Psoas muscle (tissue), 7 donors: ENCODE measurements at regions not wholly inside any gene's neighbourhood (a gene's known extent, or its start where the extent isn't known, plus 50 kb on each side); places are given as distances from the start of the nearest gene placed in this dataset.

Source experiments
- ATAC-seq, 4 donors: fragments of 200-7000 bp; cut with Tn5 transposase; one replicate each; pipeline ENCODE4 v1.9.1; 2020; ENCODE audit warnings: moderate library complexity in 3 of 4, mild to moderate bottlenecking in 2 of 4
- DNase-seq, 2 donors: peaks; one replicate each; pipeline ENCODE4 v3.0.0-alpha.2; 2020
- H3K27ac ChIP-seq: fragments of 200-600 bp; one replicate; pipeline ENCODE4 v1.8.0; 2022
- H3K27me3 ChIP-seq, 3 donors: fragments of 200-600 bp in 1 of 3; one replicate each; pipeline versions ENCODE4 v1.6.1 to v1.8.0; 2013 to 2022; ENCODE audit warnings: low read length in 2 of 3, mild to moderate bottlenecking in 2 of 3, moderate library complexity in 1 of 3; ENCODE audit not compliant: insufficient read depth in 3 of 3
- H3K36me3 ChIP-seq, 2 donors: fragments of 200-600 bp in 1 of 2; one replicate each; pipeline versions ENCODE4 v1.6.1 to v1.8.0; 2013 to 2022; ENCODE audit warnings: low read depth in 1 of 2, mild to moderate bottlenecking in 1 of 2, moderate library complexity in 1 of 2; ENCODE audit not compliant: insufficient read depth in 1 of 2
- H3K4me1 ChIP-seq: fragments of 200-600 bp; one replicate; pipeline ENCODE4 v1.8.0; 2022
- H3K4me3 ChIP-seq: fragments of 200-600 bp; one replicate; pipeline ENCODE4 v1.8.0; 2022; ENCODE audit warnings: mild to moderate bottlenecking
- H3K9me3 ChIP-seq: fragments of 200-600 bp; one replicate; pipeline ENCODE4 v1.8.0; 2022
- WGBS, 3 donors: extraction: QIAGEN DNeasy Blood & Tissue Kit; methylation state at CpG; one replicate each; pipeline versions ENCODE4 v1.1.6 to v1.1.7; 2013; 5-methylcytosine and 5-hydroxymethylcytosine counted together
- intact Hi-C, 2 donors: fragments of 100-400 bp; cut with DNase I; formaldehyde crosslinking; loops; one replicate each; pipeline versions ENCODE4 v1.11.0 to v1.14.2; 2022
- TF ChIP-seq, protein P1 (sequence below): fragments of 200-600 bp; IDR thresholded peaks from one replicate; pipeline ENCODE4 v1.8.0; 2022; ENCODE audit warnings: antibody characterized with exemption
- donor health status: healthy with polysubstance abuse.
- donor health status: DM: no; HTN: no; CAD: no; lungs with moderate emphysema.
- donor health status: Bipolar disorder and iron deficiency.
- donor health status: healthy.
- donor health status: DM: yes; HTN: yes; CAD: no.
- donor health status: DM: no; HTN: no; CAD: no.
- donor health status: DM: yes; HTN: yes; CAD: no.

DNA sequence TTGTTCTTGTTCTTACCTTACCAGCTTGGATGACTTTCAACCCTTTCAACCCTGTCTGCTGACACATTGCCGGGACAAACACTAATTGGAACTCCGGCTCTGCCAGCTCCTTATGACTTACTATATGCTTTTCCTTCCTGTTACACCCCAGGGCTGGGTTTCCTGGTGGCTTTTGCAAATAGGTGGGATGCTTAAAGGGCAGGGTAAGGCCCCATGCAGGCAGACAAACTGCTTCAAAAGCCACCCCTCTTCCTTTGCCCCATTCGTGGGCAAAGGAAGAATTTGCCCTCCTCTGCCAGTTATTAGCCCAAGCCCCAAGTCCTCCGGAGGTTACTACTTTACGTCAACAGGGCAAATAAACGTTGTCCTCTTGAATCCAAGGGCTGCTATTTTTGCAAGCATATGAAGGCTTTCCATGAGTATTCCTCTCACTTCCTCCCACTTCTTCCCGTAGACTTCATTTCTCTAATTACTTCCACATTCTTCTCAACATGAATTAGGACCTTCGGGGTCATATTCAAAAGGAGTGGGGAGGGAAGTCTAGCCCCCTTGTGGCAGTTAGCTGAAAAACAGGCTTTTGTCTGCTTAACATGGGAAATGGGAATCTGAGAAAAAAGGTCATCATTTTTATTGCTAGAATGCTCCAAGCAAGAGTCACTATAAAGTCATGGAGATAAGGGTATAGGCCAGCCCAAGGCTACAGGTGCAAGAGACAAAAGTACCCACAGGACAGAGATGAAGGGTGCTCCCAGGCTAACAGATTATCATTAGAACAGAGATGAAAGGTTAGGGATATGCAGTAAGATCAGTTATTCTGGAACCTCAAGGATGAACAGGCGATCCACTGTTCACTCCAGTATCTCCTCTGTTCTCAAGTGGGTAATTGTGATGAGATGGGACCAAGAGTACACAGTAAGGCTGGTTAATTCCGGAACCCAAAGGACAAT, 56.3 kb upstream of the FSTL1 start:
- H3K36me3 ChIP-seq, result no peaks in the 10 kb centered on the region
- no peaks in the 10 kb centered on the region for H3K9me3 ChIP-seq
- WGBS, 3 donors, result 50 to 53% (median 51%) methylated on average over 10 of the region's 10 CpGs
- H3K4me1 ChIP-seq, result no peaks in the 10 kb centered on the region
- H3K27me3 ChIP-seq, result no peaks in the 10 kb centered on the region
- H3K27ac ChIP-seq, result no peak overlapping the region
- H3K4me3 ChIP-seq, result no peak overlapping the region
- ATAC-seq (peak in 2 of 4 donors; percentile 30 to 63), DNase-seq (no peak)
- TF ChIP-seq, protein P1, sequence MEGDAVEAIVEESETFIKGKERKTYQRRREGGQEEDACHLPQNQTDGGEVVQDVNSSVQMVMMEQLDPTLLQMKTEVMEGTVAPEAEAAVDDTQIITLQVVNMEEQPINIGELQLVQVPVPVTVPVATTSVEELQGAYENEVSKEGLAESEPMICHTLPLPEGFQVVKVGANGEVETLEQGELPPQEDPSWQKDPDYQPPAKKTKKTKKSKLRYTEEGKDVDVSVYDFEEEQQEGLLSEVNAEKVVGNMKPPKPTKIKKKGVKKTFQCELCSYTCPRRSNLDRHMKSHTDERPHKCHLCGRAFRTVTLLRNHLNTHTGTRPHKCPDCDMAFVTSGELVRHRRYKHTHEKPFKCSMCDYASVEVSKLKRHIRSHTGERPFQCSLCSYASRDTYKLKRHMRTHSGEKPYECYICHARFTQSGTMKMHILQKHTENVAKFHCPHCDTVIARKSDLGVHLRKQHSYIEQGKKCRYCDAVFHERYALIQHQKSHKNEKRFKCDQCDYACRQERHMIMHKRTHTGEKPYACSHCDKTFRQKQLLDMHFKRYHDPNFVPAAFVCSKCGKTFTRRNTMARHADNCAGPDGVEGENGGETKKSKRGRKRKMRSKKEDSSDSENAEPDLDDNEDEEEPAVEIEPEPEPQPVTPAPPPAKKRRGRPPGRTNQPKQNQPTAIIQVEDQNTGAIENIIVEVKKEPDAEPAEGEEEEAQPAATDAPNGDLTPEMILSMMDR, result peak; percentile 53
- intact Hi-C loops, result loop anchor here in 1 of 2 donors (2.0 to 5.0 kb wide), 2 partner anchors 88 to 265 kb away; no protein-coding TSS in a partner anchor

DNA sequence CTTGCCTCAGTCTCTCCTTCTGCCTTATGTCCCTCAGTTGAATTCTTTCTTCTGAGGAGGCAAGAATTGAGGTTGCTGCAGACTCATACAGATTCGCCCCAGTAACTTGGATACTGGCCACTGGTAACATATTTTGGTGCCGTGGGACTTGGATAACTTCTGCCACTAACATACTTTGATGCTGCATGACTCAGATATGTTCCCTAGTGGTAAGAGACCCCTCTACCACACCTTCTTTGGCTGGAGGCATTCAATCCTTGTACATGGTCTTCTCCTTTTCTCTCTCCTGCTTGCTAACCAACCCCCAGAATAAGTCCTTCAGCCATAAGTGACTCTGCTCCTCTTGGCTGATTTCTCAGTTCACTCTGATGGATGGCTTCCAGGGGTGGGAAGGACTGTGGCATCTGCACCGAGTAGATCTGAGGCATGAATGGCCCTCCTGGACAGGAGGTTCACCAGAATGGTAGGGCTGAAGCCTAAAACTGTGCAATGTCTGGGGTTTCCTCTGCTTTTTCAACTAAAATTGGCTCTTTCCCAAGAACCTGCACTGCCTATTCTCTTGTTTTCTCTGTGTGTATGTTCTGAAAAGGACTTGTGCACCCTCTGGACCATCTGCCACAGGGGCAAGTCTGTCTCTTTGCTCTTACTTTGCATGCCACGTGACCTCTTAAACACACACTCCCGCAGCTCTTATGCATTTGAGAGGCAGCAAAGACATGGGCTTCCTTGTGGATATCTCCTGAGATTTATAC, 55.5 kb upstream of the FSTL1 start:
- H3K27ac ChIP-seq, result no peak overlapping the region
- intact Hi-C loops, result loop anchor here in 1 of 2 donors (2.0 to 5.0 kb wide), 2 partner anchors 87 to 264 kb away; no protein-coding TSS in a partner anchor

DNA sequence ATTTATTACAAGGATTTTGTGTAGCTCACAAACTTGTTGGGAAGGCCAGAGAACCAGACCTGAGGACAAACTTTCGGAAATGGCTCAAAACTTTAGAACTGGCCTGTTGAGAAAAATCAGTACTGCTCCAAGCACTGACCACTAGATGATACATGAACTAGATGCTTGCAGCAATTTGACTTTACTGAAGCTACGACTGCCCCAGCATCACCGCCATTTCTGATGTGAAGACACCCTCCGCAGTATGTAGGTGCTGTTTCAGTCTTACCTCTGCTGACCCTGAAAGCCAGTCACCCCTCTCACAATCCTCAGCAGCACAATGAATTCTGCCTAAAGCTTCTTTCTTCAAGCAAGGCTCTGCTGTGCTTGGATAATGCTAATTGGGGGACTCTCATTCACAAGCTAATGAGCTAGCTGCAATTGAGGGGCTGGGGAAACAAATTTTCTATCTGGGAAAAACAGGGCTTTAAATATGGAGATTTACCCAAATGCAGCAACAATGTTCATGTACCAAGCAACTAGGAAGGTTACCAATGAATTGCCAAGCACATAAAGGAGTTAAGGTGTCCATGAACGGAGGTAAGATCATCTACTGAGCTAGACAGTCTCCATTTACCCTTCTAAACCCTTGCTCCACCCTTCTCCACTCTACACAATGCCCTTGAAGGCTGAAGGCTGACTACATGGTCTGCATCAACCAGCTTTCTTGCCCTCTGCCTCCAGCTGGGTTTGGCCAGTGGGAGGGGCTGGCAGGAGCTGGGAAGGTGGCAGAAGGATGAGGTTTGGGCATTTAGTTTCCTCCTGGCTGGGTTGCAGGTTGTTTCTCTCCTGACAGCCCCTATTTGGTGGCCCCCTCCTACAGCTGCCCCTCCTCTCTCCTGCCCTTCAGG, 53.2 kb upstream of the FSTL1 start:
- WGBS, 3 donors, result 87 to 94% (median 89%) methylated on average over 5 of the region's 5 CpGs
- no peak overlapping the region for H3K4me3 ChIP-seq
- no peaks in the 10 kb centered on the region for H3K9me3 ChIP-seq
- no peaks in the 10 kb centered on the region for H3K4me1 ChIP-seq
- TF ChIP-seq, protein P1, result no peak
- no peak overlapping the region for H3K27ac ChIP-seq
- no peak for DNase-seq
- intact Hi-C loops, result no loop called here
- no peaks in the 10 kb centered on the region for H3K27me3 ChIP-seq
- H3K36me3 ChIP-seq, result no peaks in the 10 kb centered on the region
- ATAC-seq, result no peak

More for the DNA sequence above, 55.5 kb upstream of the FSTL1 start:
- TF ChIP-seq, protein P1, result no peak
- Histone ChIP-seq H3K36me3 (no peaks in the 10 kb centered on the region), H3K27me3 (no peaks in the 10 kb centered on the region), H3K4me1 (no peaks in the 10 kb centered on the region), H3K4me3 (no peak overlapping the region), H3K9me3 (no peaks in the 10 kb centered on the region)
- 38 to 49% (median 40%) methylated on average over 5 of the region's 5 CpGs for WGBS, 3 donors
- ATAC-seq (no peak), DNase-seq (no peak)

DNA sequence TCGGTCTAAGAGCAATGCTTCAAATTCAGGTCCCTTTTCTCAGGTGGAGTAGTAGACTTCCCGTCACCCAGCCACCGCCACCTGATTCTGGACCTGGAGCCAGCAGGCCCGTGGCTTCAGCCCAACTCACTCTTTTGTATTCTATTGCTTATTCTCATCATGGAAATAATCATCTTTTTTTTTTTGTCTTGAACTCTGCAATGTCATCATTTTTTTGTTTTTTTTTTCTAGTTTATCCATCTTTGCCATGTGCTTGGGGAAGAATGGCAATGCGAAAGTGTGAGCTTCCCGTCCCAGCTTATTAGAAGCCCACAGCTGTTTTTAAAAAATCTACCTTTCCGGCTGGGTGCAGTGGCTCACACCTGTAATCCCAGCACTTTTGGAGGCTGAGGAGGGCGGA, 51.3 kb upstream of the FSTL1 start:
- TF ChIP-seq, protein P1, result no peak
- Histone ChIP-seq H3K27me3 (no peaks in the 10 kb centered on the region), H3K36me3 (no peaks in the 10 kb centered on the region), H3K9me3 (no peaks in the 10 kb centered on the region), H3K4me1 (no peaks in the 10 kb centered on the region), H3K27ac (no peak overlapping the region), H3K4me3 (no peak overlapping the region)
- WGBS, 3 donors, result 94 to 95% (median 95%) methylated on average over 8 of the region's 8 CpGs
- DNase-seq, result no peak
- ATAC-seq, result no peak
- intact Hi-C loops, result no loop called here
